WTC11 (cell line): ENCODE measurements at regions not wholly inside any gene's neighbourhood (a gene's known extent, or its start where the extent isn't known, plus 50 kb on each side); places are given as distances from the start of the nearest gene placed in this dataset.

Experiments
- ATAC-seq: fragments of 200-7000 bp; cut with Tn5 transposase; 2 replicates; pipeline ENCODE4 v1.10.0; 2021; ENCODE audit warnings: mild to moderate bottlenecking, moderate library complexity
- CTCF ChIA-PET: fragments of 300-600 bp; sonication (Branson Sonifier 250); formaldehyde crosslinking; loops from one replicate; lab custom pipeline; 2021; ENCODE audit warnings: antibody characterized with exemption; lab: Charles Lee
- POLR2A ChIA-PET: fragments of 350-600 bp; sonication (Branson Sonifier 250); formaldehyde crosslinking; loops from one replicate; lab custom pipeline; 2021; ENCODE audit warnings: antibody characterized with exemption; lab: Charles Lee
- DNase-seq: peaks from one replicate; pipeline ENCODE4 v3.0.0; 2021; ENCODE audit warnings: low spot score
- H3K27ac Mint-ChIP-seq: 2 replicates; pipeline ENCODE4 v1.8.0; 2021; ENCODE audit warnings: mixed read lengths
- H3K27me3 Mint-ChIP-seq: 2 replicates; pipeline ENCODE4 v1.8.0; 2021; ENCODE audit warnings: low read depth, mild to moderate bottlenecking, moderate library complexity, mixed read lengths
- H3K36me3 Mint-ChIP-seq: 2 replicates; pipeline ENCODE4 v1.8.0; 2021; ENCODE audit warnings: mixed read lengths
- H3K4me1 Mint-ChIP-seq: 2 replicates; pipeline ENCODE4 v1.8.0; 2022; ENCODE audit warnings: mixed read lengths
- H3K4me3 Mint-ChIP-seq: 2 replicates; pipeline ENCODE4 v1.8.0; 2021; ENCODE audit warnings: mild to moderate bottlenecking, moderate library complexity, mixed read lengths
- H3K9me3 Mint-ChIP-seq: 2 replicates; pipeline ENCODE4 v1.8.0; 2021; ENCODE audit warnings: mixed read lengths
- EMX1 ChIP-seq: fragments of 250-450 bp; sonication (Bioruptor Pico); IDR thresholded peaks from 2 replicates; pipeline ENCODE4 v1.8.0; 2021; ENCODE audit warnings: mild to moderate bottlenecking
- ETV6 ChIP-seq: sonication (generic); formaldehyde crosslinking; IDR thresholded peaks from 2 replicates; pipeline ENCODE4 v1.8.1; 2022; ENCODE audit warnings: mild to moderate bottlenecking, missing genetic modification reagents
- IRF2 ChIP-seq: sonication (generic); formaldehyde crosslinking; IDR thresholded peaks from 2 replicates; pipeline ENCODE4 v1.8.0; 2022; ENCODE audit warnings: low read depth, missing genetic modification reagents, borderline replicate concordance
- NFE2L1 ChIP-seq: sonication (generic); formaldehyde crosslinking; IDR thresholded peaks from 2 replicates; pipeline ENCODE4 v1.8.1; 2023; ENCODE audit warnings: missing genetic modification reagents
- NR2C2 ChIP-seq: sonication (generic); formaldehyde crosslinking; IDR thresholded peaks from 2 replicates; pipeline ENCODE4 v1.8.0; 2022; ENCODE audit warnings: mild to moderate bottlenecking, missing genetic modification reagents
- OVOL2 ChIP-seq: fragments of 250-450 bp; sonication (Bioruptor Pico); IDR thresholded peaks from 2 replicates; pipeline ENCODE4 v1.9.0; 2021; ENCODE audit warnings: mild to moderate bottlenecking, borderline replicate concordance
- PRRX2 ChIP-seq: fragments of 250-450 bp; sonication (Bioruptor Pico); IDR thresholded peaks from 2 replicates; pipeline ENCODE4 v1.8.0; 2021; ENCODE audit warnings: mild to moderate bottlenecking
- RELA ChIP-seq: sonication (generic); formaldehyde crosslinking; IDR thresholded peaks from 2 replicates; pipeline ENCODE4 v1.8.1; 2022; ENCODE audit warnings: missing genetic modification reagents, mild to moderate bottlenecking, borderline replicate concordance
- ZBTB21 ChIP-seq: sonication (generic); formaldehyde crosslinking; IDR thresholded peaks from 2 replicates; pipeline ENCODE4 v1.8.1; 2023; ENCODE audit warnings: mild to moderate bottlenecking, missing genetic modification reagents, borderline replicate concordance
- ZNF416 ChIP-seq: fragments of 250-450 bp; sonication (Bioruptor Pico); IDR thresholded peaks from 2 replicates; pipeline ENCODE4 v1.9.0; 2021; ENCODE audit warnings: mild to moderate bottlenecking, inconsistent platforms
- TF ChIP-seq, protein P1 (sequence below): sonication (generic); formaldehyde crosslinking; IDR thresholded peaks from 2 replicates; pipeline ENCODE4 v1.8.0; 2023; ENCODE audit warnings: missing genetic modification reagents
- TF ChIP-seq, protein P2 (sequence below): fragments of 250-450 bp; sonication (Bioruptor Pico); conservative IDR thresholded peaks from 2 replicates; pipeline ENCODE4 v1.9.0; 2021; ENCODE audit warnings: mild to moderate bottlenecking
- TF ChIP-seq, protein P3 (sequence below): sonication (generic); formaldehyde crosslinking; IDR thresholded peaks from 2 replicates; pipeline ENCODE4 v1.8.0; 2022; ENCODE audit warnings: mild to moderate bottlenecking, missing genetic modification reagents
- TF ChIP-seq, protein P4 (sequence below): sonication (generic); formaldehyde crosslinking; IDR thresholded peaks from 2 replicates; pipeline ENCODE4 v1.8.1; 2022; ENCODE audit warnings: low read depth, missing genetic modification reagents, borderline replicate concordance
- TF ChIP-seq, protein P5 (sequence below): sonication (generic); formaldehyde crosslinking; IDR thresholded peaks from 2 replicates; pipeline ENCODE4 v1.8.1; 2022; ENCODE audit warnings: mild to moderate bottlenecking, moderate library complexity, missing genetic modification reagents
- TF ChIP-seq, protein P6 (sequence below): sonication (generic); formaldehyde crosslinking; IDR thresholded peaks from 2 replicates; pipeline ENCODE4 v1.8.0; 2022; ENCODE audit warnings: mild to moderate bottlenecking, missing genetic modification reagents
- TF ChIP-seq, protein P7 (sequence below): fragments of 250-450 bp; sonication (Bioruptor Pico); IDR thresholded peaks from 2 replicates; pipeline ENCODE4 v1.8.0; 2021; ENCODE audit warnings: mild to moderate bottlenecking

DNA sequence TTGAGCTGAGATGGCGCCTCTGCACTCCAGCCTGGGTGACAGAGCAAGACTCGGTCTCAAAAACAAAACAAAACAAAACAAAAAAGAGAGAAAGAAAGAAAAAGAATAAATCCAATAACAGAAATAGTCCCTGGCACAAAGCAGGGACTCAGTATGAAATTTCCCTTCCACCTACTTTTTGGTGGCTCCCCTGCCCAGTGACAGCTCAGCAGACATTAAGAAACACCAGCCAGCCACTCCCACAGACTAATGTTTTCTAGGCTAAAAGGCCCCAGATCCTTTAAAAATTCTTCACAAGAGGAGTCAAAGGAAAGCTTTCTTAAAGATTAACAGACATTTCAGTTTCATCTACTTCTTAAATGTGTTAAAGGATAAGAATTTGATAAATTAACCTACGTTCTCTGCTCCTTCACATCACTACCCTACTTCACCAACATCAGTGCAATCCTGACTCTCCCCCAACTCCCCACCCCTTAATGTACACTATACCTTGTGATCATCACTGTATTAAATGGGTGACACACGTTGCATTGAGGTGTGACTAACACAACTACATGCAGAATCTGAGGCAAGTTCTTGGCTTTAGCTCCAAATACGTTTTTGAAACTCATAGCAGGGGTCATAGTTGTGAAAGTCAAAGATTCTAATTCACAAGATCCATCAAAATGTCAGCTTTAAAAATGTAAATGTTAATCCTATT, 114.5 kb upstream of the CAV2 start:
- ChIA-PET CTCF (interaction anchor here (0.9 kb wide), 1 partner anchor 115 kb away, joined by 3 read pairs; the partner anchor contains the start of gene CAV2), POLR2A (no interaction called here)
- Mint-ChIP-seq H3K4me1 (peaks cover 14% of the 10 kb centered on the region), H3K27ac (no peak overlapping the region)
- no peak for DNase-seq
- no peak for ATAC-seq
- TF ChIP-seq, protein P1, sequence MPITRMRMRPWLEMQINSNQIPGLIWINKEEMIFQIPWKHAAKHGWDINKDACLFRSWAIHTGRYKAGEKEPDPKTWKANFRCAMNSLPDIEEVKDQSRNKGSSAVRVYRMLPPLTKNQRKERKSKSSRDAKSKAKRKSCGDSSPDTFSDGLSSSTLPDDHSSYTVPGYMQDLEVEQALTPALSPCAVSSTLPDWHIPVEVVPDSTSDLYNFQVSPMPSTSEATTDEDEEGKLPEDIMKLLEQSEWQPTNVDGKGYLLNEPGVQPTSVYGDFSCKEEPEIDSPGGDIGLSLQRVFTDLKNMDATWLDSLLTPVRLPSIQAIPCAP (CRISPR knock-in tag): no peak
- TF ChIP-seq RELA (CRISPR knock-in tag) (no peak), EMX1 (CRISPR knock-in tag) (no peak)
- TF ChIP-seq, protein P2, sequence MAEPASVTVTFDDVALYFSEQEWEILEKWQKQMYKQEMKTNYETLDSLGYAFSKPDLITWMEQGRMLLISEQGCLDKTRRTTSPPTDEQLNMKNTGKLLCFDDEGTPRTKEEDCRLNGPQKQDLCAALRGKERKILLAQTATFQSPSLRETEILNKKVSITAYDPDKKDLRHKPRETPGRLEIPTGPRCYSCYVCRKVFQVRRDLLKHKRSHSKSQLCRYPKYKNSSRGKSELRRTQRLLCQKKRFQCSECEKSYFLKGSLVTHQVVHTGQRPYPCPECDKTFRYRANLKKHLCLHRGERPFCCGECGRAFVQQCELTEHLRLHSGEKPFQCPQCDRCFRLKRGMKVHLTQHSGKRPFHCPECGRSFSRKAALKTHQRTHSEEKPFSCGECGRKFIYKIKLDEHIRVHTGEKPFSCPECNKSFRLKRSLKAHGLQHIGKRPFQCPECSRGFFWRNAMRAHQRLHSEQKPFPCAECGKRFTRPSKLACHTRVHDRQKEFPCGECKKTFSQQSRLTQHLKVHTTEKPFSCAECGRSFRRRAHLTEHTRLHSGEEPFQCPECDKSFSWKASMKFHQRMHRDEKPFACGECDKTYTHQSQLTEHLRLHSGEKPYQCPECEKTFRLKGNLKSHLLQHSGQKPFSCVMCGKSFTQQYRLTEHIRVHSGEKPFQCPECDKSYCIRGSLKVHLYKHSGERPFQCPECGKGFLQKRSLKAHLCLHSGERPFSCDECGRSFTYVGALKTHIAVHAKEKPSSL (CRISPR knock-in tag): no peak
- TF ChIP-seq, protein P3, sequence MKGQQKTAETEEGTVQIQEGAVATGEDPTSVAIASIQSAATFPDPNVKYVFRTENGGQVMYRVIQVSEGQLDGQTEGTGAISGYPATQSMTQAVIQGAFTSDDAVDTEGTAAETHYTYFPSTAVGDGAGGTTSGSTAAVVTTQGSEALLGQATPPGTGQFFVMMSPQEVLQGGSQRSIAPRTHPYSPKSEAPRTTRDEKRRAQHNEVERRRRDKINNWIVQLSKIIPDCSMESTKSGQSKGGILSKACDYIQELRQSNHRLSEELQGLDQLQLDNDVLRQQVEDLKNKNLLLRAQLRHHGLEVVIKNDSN (CRISPR knock-in tag): no peak
- TF ChIP-seq, all 79 proteins: peak for 0
- no peaks in the 10 kb centered on the region for H3K36me3 Mint-ChIP-seq
- H3K9me3 Mint-ChIP-seq: no peaks in the 10 kb centered on the region
- H3K4me3 Mint-ChIP-seq: no peak overlapping the region
- no peaks in the 10 kb centered on the region for H3K27me3 Mint-ChIP-seq

DNA sequence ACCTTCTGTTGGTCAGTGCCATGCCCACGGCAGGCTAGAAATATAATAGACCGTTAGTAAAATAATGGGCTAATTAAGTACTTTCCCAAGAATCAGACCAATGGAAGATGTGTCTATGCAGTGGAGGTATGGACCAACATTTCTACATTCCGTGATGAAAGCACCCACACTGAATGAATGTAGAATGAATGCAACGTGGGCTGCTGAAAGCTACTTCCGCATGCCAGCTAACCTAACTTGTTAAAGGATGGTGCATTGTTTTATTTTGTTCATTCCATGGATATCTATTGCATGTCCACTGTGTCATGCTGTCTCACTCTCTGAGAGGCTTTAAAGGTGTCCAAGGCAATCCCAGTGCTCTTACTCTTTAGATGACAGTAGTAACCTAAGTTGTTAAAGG, 112.9 kb upstream of the CAV2 start:
- POLR2A ChIA-PET: no interaction called here
- no peaks in the 10 kb centered on the region for H3K36me3 Mint-ChIP-seq
- TF ChIP-seq ZBTB21 (no peak), ZNF416 (CRISPR knock-in tag) (no peak), NFE2L1 (CRISPR knock-in tag) (no peak)
- TF ChIP-seq, protein P4, sequence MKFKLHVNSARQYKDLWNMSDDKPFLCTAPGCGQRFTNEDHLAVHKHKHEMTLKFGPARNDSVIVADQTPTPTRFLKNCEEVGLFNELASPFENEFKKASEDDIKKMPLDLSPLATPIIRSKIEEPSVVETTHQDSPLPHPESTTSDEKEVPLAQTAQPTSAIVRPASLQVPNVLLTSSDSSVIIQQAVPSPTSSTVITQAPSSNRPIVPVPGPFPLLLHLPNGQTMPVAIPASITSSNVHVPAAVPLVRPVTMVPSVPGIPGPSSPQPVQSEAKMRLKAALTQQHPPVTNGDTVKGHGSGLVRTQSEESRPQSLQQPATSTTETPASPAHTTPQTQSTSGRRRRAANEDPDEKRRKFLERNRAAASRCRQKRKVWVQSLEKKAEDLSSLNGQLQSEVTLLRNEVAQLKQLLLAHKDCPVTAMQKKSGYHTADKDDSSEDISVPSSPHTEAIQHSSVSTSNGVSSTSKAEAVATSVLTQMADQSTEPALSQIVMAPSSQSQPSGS (CRISPR knock-in tag): no peak
- TF ChIP-seq, protein P2 (CRISPR knock-in tag): no peak
- TF ChIP-seq, protein P5, sequence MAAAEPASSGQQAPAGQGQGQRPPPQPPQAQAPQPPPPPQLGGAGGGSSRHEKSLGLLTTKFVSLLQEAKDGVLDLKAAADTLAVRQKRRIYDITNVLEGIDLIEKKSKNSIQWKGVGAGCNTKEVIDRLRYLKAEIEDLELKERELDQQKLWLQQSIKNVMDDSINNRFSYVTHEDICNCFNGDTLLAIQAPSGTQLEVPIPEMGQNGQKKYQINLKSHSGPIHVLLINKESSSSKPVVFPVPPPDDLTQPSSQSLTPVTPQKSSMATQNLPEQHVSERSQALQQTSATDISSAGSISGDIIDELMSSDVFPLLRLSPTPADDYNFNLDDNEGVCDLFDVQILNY (CRISPR knock-in tag): no peak

DNA sequence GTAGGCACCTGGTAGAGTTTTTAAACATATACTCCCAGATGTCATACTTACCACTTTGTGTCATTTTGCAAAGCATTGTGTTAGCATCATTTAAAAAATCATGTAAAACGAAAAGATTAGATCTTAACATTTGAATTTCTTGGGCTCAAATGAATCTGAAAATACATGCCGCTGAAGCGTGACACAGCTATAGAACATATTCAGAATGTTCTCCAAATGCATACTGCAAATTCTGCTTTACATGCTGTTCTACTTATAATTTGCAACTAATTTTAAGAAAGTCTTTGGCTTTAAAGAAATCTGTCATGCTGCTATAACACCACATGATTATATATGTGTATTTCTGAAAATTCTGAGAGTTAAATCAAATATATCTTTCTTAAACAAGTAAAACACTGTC, 109.2 kb upstream of the CAV2 start:
- H3K4me1 Mint-ChIP-seq: peaks cover 11% of the 10 kb centered on the region
- no peak overlapping the region for H3K4me3 Mint-ChIP-seq
- H3K27ac Mint-ChIP-seq: no peak overlapping the region
- no peaks in the 10 kb centered on the region for H3K27me3 Mint-ChIP-seq
- H3K9me3 Mint-ChIP-seq: no peaks in the 10 kb centered on the region
- no peaks in the 10 kb centered on the region for H3K36me3 Mint-ChIP-seq
- POLR2A ChIA-PET: no interaction called here
- DNase-seq: no peak
- CTCF ChIA-PET: no interaction called here
- ATAC-seq: no peak
- TF ChIP-seq IRF2 (CRISPR knock-in tag): no peak
- TF ChIP-seq, protein P6, sequence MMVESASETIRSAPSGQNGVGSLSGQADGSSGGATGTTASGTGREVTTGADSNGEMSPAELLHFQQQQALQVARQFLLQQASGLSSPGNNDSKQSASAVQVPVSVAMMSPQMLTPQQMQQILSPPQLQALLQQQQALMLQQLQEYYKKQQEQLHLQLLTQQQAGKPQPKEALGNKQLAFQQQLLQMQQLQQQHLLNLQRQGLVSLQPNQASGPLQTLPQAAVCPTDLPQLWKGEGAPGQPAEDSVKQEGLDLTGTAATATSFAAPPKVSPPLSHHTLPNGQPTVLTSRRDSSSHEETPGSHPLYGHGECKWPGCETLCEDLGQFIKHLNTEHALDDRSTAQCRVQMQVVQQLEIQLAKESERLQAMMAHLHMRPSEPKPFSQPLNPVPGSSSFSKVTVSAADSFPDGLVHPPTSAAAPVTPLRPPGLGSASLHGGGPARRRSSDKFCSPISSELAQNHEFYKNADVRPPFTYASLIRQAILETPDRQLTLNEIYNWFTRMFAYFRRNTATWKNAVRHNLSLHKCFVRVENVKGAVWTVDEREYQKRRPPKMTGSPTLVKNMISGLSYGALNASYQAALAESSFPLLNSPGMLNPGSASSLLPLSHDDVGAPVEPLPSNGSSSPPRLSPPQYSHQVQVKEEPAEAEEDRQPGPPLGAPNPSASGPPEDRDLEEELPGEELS (CRISPR knock-in tag): no peak
- no peak for TF ChIP-seq ETV6 (CRISPR knock-in tag)
- TF ChIP-seq NR2C2: no peak
- no peak for TF ChIP-seq OVOL2 (CRISPR knock-in tag)
- TF ChIP-seq, protein P7, sequence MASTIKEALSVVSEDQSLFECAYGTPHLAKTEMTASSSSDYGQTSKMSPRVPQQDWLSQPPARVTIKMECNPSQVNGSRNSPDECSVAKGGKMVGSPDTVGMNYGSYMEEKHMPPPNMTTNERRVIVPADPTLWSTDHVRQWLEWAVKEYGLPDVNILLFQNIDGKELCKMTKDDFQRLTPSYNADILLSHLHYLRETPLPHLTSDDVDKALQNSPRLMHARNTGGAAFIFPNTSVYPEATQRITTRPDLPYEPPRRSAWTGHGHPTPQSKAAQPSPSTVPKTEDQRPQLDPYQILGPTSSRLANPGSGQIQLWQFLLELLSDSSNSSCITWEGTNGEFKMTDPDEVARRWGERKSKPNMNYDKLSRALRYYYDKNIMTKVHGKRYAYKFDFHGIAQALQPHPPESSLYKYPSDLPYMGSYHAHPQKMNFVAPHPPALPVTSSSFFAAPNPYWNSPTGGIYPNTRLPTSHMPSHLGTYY (CRISPR knock-in tag): no peak
- no peak for TF ChIP-seq PRRX2 (CRISPR knock-in tag)

More for the DNA sequence above, 112.9 kb upstream of the CAV2 start:
- H3K4me1 Mint-ChIP-seq: peaks cover 14% of the 10 kb centered on the region
- CTCF ChIA-PET: no interaction called here
- H3K9me3 Mint-ChIP-seq: no peaks in the 10 kb centered on the region
- H3K27me3 Mint-ChIP-seq: no peaks in the 10 kb centered on the region
- H3K27ac Mint-ChIP-seq: no peak overlapping the region
- ATAC-seq (no peak), DNase-seq (no peak)
- H3K4me3 Mint-ChIP-seq: no peak overlapping the region
